NCI-H748 (cell line): ENCODE measurements at regions not wholly inside any gene's neighbourhood (a gene's known extent, or its start where the extent isn't known, plus 50 kb on each side); places are given as distances from the start of the nearest gene placed in this dataset.
A peak's percentile ranks its signal among the peaks of the same experiment; 100 is the strongest.
"Not testable (repeated sequence)": the region's sequence is repeated elsewhere in the genome, so short reads cannot be mapped to it uniquely, and the experiment has no call there.

Experiments
- DNase-seq: peaks from one replicate; lab custom pipeline; 2025; ENCODE audit not compliant: unreplicated experiment; lab: John Stamatoyannopoulos, UW

- peak; percentile 40 for DNase-seq
Observed at GRCh38 chr5:75951158-75951557, 132.0 kb upstream of the SV2C start.

GRCh38 chr5:75948438-75948837 is 134.7 kb upstream of the SV2C start:
- no peak for DNase-seq

DNA sequence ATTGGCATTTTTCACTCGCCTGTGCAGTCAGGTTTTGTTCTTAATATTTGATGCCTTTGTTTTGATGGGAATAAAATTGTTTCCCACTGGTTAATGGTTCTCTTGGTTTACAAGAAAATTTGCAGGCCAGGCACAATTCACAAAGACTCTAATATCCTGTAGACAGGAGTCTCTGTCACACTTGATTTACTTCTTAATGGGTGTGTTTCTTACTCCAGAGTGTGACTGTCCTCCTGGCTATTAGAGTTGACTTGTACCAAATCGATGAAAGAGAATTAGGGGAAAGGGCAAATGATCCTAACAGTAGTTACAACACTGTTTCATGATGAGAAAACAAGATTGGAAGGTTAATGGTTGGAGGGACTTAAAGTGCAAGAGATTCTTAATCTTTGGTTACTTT is 142.8 kb upstream of the SV2C start:
- DNase-seq = no peak

- no peak for DNase-seq
Observed at GRCh38 chr5:75935572-75935971, 147.6 kb upstream of the SV2C start.

DNA sequence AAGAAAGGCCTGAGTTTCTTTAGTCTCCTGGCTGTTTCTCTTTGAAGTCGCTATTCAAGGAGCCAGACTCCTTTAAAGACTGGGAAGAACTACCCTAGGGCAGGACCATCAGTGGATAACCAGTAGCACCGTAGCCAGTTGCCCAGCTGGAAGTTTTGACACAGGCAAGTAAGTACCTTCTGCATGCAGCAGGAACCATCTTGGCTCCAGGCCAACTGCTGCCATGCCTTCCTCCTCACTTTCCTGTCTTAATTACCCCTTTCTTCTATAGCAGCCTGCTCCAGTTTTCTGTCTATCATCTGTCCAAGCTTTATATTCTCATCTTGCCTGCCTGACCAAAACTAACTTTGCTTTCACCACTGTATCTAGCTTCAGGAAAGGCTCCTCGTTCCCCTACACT is 149.7 kb upstream of the SV2C start:
- DNase-seq = peak; percentile 54

GRCh38 chr5:75931175-75931574 is 152.0 kb upstream of the SV2C start:
- no peak for DNase-seq

DNA sequence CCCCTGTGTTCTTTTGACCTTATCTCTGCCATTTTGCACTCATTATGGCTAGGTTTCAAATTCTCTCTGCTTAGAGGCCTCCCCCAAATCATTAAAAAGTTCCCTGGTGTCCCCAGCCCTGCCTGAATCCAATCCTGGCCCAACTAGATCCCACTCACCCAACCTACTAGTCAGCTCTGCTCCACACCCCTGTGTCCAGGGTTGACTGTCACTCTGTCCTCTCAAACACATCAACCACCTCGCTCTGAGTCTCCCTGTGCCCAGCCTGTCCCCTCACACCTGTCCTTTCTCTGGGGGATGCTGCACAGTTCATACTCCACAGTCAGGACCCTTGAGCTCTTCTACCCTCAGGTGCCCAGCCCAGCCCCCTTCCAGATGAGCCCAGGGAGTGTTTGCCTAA is 154.2 kb upstream of the SV2C start:
- no peak for DNase-seq

DNA sequence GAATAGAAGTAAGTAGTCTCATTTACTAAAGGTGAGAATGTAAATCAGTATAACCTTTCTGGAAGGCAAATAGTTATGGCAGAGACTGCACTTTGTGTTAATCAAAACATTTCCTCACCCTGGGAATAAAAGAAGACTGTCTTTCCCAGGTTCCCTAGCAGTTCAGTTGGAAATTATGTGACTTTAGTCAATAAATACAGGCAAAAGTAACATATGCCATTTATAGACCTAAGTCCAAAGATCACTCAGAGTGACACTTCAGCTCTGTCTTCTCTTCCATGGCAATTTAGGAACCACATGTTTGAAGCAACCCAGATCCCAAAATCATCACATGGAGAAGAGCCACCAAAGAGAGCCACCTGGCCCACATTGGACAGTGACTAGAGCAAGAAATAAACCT is 160.7 kb upstream of the SV2C start:
- DNase-seq = no peak

- no peak for DNase-seq
Observed at GRCh38 chr5:75921011-75921410, 162.2 kb upstream of the SV2C start.

GRCh38 chr5:75916144-75916543 is 167.0 kb upstream of the SV2C start:
- no peak for DNase-seq

DNA sequence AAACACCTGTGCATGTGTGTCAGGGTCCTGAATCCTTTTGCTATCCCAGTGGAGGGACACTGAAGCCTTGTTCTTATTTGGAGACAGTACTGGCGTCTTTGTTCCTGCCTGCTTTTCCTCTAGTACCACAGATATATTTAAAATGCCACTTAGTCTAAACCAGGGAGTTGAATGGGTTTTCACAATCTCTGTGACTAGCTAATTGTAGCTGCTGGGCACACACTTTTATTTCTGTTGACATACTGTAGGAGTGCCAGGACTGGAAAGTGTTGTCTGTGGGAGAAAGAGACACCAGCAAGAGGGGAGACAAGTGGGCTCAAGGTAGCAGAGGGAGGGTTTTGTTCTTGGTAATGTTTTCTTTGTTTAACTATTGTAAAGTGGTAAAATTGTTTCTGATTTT is 174.0 kb upstream of the SV2C start:
- DNase-seq = peak; percentile 61

DNA sequence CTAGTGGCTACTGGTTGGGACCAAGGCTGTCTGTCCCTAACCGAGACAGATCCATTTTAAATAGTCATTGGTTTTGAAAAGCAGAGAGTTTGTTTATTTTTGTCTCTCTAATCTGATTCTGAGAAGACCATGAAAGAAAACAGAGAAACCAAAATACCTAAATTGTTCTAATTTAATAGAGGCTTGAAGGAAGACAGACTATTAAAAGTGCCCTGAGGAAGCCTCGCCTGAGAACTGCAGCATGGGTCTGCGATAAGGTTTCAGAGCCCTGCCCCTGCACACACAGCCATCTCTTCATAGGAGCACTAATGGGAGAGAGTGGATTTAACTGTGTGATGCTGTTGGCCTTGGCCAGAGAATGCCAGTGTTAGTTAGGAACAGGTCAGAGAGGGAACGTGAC is 175.5 kb upstream of the SV2C start:
- no peak for DNase-seq

DNA sequence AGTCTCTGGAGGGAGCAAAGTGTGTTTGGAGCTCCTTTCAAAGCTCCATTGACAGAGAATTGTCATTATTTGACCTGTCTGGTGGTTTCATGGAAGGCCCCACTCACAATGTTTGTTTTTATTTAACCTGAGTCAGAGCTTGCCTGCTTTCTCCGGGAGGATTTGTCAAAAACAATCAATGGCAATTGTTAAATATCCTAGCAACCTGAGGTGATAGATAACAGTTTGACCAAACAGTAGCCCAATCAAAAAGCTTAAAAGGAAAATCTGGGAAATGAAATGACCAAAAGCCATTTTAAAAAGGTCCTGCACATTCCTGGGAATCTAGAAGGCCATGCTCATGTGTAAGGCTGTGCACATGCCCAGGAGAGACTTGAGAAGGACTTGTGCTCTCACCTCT is 177.2 kb upstream of the POC5 start:
- DNase-seq = peak; percentile 22

GRCh38 chr5:75891736-75892135 is 174.5 kb upstream of the POC5 start:
- DNase-seq = no peak

GRCh38 chr5:75891020-75891419 is 173.8 kb upstream of the POC5 start:
- DNase-seq = no peak

DNA sequence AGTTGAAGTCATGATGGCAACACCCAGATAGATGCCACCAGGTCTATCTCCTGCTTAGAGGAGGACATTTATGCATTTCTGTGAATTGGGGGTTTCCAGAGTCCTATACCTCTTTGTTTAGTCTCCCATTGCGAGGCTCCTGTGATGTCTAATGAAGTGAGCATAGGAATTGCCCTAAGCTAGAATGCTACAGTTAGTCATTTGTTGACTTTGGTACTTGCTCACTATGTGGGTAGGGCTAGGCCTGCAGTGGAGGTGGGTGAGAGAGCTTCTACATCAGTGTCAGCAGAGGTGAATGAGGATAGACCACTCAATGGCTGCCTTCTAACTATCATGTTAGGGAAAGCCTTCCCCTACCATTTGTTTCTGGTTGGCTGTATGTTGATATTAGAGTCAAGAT is 173.3 kb upstream of the POC5 start:
- DNase-seq = no peak

GRCh38 chr5:75886706-75887105 is 169.5 kb upstream of the POC5 start:
- DNase-seq = no peak

GRCh38 chr5:75885849-75886596 is 168.8 kb upstream of the POC5 start:
- peak; percentile 46 for DNase-seq

GRCh38 chr5:75885321-75885720 is 168.1 kb upstream of the POC5 start:
- DNase-seq = no peak

GRCh38 chr5:75869891-75870290 is 152.7 kb upstream of the POC5 start:
- no peak for DNase-seq

DNA sequence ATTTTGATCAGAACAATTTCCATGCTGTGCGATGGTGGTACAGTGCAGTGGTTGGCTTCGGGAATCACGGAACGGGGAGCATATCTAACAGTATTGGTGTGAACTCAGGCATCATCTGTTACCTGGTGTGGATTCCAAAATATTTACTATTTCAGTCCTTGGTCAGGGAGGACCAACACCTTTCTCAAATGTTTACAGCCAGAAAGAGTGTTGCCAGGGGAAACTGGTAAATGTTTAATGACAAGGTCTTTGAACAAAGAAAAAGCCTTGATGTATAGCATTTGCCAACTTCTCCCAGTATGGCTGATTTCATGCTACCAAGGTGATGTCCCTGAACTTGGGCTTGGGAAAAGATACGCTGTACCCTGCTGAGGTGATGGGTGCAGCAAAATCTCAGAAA is 145.6 kb upstream of the POC5 start:
- DNase-seq = peak; percentile 82

- DNase-seq = not testable (repeated sequence)
Observed at GRCh38 chr5:75859621-75860020, 142.4 kb upstream of the POC5 start.

DNA sequence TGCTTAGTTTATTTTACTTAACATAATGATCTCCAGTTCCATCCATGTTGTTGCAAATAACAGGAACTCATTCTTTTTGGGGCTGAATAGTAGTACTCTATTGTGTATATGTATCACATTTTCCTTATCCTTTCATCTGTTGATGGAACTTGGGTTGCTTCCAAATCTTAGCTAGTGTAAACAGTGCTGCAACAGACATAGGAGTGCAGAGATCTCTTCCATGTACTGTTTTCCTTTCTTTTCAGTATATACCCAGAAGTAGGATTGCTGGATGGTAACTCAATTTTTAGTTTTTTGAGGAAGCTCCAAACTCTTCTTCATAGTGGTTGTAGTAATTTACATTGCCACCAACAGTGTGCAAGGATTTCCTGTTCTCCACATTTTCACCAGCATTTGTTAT is 138.8 kb upstream of the POC5 start:
- peak; percentile 86 for DNase-seq
